Dermis blood vessel endothelial cell (primary cell): ENCODE measurements at regions not wholly inside any gene's neighbourhood (a gene's known extent, or its start where the extent isn't known, plus 50 kb on each side); places are given as distances from the start of the nearest gene placed in this dataset.
"Not testable (repeated sequence)": the region's sequence is repeated elsewhere in the genome, so short reads cannot be mapped to it uniquely, and the experiment has no call there.

Experiments used
- DNase-seq: peaks from one replicate; pipeline ENCODE4 v3.0.0; 2010

- no peak for DNase-seq
Observed at GRCh38 chr5:3185488-3185887, 410.1 kb upstream of the IRX1 start.

GRCh38 chr5:3182133-3182876 is 413.3 kb upstream of the IRX1 start:
- DNase-seq = no peak

- DNase-seq = no peak
Observed at GRCh38 chr5:3181671-3182070, 414.0 kb upstream of the IRX1 start.

GRCh38 chr5:3180636-3181035 is 415.0 kb upstream of the IRX1 start:
- no peak for DNase-seq

- DNase-seq = no peak
Observed at GRCh38 chr5:3179220-3179619, 416.4 kb upstream of the IRX1 start.

DNA sequence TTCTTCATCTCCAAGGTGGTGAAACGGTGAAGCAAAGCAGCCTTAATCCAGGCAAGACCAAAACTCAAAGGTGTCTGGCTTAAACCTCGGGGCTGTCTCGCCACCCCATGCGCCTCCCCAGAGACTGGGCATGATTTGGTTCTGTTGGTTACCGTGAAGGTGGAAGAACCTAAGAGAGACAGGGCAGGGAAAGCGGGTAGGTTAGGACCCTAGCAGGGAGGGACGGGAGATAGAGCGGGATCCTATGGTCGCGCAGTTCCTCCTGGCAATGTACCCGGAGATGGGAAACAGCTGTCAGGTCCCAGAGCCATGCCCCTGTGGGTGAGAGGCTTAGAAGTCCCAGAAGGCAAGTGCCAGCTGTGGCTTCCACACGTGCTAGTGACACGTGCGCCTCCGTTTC is 418.3 kb upstream of the IRX1 start:
- DNase-seq = no peak

- DNase-seq = no peak
Observed at GRCh38 chr5:3175416-3175815, 420.2 kb upstream of the IRX1 start.

DNA sequence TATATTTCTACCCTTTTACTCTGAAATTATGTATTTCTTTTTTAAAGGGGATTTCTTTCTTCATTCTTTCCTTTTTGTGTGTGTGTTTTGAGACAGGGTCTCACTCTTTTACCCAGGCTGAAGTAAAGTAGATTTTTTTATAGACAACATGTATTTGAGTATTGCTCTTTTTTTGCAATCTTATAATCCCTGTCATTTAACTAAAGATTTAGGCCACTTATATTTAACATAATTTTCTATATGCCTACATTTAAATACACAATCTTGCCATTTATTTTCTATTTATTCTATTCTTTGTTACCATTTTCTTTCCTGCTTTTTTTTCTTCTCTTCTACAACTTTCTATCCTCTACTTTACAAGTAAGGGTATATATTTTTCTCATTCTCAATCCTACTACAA is 416.0 kb upstream of the IRX2 start:
- no peak for DNase-seq

GRCh38 chr5:3163626-3164025 is 412.1 kb upstream of the IRX2 start:
- no peak for DNase-seq

GRCh38 chr5:3161672-3162071 is 410.2 kb upstream of the IRX2 start:
- no peak for DNase-seq

- no peak for DNase-seq
Observed at GRCh38 chr5:3157214-3157613, 405.7 kb upstream of the IRX2 start.

DNA sequence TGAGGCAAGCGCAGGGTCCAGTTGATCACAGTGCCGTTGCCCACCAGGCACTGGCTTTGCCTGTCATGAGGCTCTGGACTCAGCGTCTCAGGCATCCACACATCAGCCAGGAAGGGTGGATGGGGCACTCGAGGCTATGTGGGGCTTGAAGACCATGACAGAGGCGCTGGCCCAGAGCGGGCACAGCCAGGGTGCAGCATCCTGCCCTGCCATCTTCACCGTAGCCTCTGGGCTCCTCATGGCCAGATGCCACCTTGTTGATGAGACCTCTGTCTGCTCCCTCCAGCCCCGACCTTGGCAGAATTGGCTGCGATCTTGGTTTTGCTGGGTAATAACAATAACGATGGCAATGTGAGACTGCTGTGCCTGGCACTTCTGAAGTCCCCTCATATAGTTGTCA is 404.2 kb upstream of the IRX2 start:
- DNase-seq = no peak

DNA sequence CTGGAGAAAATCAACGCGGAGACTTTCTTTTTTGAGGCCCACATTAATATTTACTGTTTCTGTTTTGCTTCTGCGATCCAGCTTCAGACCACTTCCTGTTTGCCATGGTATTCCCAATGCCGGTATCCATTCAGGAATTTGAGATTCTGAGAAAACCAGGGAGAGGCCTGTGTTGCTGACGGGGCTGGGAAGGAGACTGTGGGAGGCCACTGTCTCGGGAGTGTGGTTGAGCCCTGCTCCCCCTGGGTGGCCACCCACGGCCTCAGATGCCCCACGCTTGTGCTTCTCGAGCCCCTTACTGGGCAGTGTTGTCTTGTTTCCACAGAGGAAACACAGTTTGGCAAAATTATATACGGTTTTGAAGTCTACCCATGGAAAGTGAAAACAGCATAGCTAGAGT is 403.6 kb upstream of the IRX2 start:
- no peak for DNase-seq

GRCh38 chr5:3153906-3154305 is 402.4 kb upstream of the IRX2 start:
- no peak for DNase-seq

GRCh38 chr5:3153226-3153858 is 401.9 kb upstream of the IRX2 start:
- DNase-seq = no peak

DNA sequence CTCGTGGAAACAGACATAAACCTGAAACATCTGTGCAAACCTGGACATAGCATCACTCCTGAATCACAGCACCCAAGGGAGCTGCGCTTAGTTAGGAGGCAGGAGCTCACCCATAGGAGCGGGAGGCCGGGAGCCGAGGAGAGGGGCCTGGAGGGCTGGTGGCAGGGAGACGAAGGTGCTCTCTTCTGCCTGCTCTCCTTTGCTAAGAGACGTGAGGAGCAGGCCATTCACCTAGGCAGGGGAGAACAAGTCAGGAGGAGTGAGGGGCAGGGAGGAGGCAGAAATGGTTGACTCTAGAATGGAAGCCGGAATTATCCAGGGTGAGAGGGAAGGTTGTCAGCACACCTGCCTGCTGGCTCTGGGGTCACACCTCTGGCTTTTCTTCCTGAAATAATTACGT is 398.4 kb upstream of the IRX2 start:
- no peak for DNase-seq

DNA sequence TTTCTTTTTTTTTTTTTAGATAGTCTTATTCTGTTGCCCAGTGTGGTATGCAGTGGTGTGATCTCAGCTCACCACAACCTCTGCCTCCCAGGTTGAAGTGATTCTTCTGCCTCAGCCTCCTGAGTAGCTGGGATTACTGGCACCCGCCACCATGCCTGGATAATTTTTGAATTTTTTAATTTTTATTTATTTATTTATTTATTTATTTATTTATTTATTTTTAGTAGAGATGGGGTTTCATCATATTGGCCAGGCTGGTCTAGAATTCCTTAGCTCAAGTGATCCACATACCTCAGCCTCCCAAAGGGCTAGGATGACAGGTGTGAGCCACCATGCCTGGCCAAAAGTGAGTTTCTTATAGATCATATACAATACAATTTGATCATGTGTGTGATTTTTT is 395.9 kb upstream of the IRX2 start:
- DNase-seq = not testable (repeated sequence)

GRCh38 chr5:3145641-3146040 is 394.2 kb upstream of the IRX2 start:
- no peak for DNase-seq

- no peak for DNase-seq
Observed at GRCh38 chr5:3143382-3143781, 391.9 kb upstream of the IRX2 start.

DNA sequence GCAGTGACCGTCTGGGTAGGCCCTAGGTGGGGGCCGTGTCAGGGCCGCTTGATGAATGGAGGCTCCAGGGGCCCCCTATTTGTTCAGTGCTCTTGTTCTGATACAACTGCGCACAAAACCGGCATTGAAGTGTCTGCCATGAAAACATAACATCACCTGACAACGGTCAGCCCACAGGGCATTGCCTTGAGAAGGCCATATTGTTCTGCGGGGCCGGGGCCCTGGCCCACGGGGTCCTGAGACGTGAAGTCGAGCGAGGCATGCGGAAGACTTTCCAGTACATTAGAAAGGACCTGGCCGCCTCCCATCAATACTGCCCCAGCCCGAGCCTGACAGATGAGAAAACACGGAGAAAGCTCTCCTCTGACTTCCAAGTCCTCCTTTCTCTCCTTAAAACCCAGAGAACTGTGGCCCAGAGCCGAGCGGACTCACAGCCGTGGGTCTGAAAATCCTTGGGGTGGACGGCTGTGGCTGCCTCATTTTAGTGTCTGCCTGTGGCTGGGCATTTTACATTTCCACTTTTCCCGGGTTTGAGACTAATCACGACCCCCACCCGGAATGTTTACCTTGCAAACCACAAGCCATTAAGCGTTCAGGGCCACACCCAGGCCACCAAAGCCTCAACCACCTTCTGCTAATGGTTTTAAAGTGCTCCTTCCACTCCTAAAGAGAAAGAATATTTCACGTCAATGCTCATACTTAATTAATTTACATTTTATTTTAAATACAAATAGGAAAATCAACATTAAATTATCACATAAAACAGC is 391.0 kb upstream of the IRX2 start:
- DNase-seq = no peak

DNA sequence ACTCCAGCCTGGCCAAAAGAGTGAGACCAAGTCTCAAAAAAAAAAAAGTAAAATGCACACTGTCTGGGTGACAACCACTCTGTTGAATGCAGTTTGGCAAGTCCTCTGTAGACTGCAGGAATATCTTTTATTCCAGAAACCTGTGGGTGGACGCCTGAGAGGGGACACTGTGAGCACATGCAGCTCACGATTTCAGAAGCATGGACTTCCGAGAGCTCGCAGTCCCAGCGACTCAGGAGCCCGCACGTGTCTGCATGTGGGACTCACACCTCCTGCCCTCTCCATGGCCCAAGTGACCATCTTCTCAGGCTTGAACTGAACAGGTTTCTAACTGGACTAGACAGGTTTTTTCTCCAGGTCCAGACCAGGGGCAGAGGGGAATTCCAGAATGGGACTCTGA is 388.6 kb upstream of the IRX2 start:
- DNase-seq = no peak

GRCh38 chr5:3139499-3139931 is 388.0 kb upstream of the IRX2 start:
- no peak for DNase-seq

- DNase-seq = no peak
Observed at GRCh38 chr5:3131161-3131560, 379.7 kb upstream of the IRX2 start.

DNA sequence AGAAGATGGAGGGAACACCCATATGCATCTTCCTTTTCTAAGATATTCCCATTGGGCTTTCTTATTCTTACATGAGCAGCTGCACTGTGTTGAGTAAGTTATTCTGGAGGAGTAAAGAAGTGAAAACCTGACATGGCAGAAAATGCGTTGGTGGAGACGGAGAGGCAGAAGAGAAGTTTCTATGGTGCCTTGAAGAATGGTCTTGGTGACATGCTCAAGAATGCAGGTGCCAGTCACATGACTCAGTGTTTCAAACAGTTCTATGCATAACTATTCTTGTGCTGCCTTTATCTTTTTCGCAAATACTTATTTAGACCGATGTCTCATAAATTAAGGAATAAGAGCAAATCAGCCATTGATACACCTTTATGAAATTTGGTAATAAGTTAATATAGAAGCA is 377.8 kb upstream of the IRX2 start:
- DNase-seq = no peak
